GM18519 (cell line): ENCODE measurements at regions not wholly inside any gene's neighbourhood (a gene's known extent, or its start where the extent isn't known, plus 50 kb on each side); places are given as distances from the start of the nearest gene placed in this dataset.

Experiments
- ATAC-seq: cut with Tn5 transposase; IDR thresholded peaks from one replicate; pipeline ENCODE4 v1.9.1; 2021; ENCODE audit warnings: mild to moderate bottlenecking, moderate library complexity; ENCODE audit not compliant: unreplicated experiment, low FRiP score

GRCh38 chr20:40970218-40970617 lies 58.4 kb upstream of the TOP1 start:
- no peak for ATAC-seq

DNA sequence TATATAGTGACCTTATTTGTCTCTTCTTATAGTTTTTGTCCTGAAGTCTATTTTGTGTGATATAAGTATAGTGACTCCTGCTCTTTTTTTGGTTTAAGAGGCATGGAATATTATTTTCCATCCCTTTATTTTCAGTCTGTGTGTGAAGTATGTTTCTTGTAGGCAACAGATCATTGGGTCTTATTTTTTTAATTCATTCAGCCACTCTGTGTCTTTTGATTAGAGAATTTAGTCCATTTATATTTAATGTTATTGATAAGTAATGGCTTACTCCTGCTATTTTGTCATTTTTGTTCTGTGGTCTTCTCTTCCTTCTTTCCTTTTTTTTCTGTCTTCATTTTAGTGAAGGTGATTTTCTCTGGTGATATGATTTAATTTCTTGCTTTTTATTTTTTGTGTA lies 51.4 kb upstream of the TOP1 start:
- ATAC-seq, result no peak

- no peak for ATAC-seq
These were observed 49.9 kb upstream of the TOP1 start for GRCh38 chr20:40978761-40979160.
